GM12892 (cell line): ENCODE measurements at regions not wholly inside any gene's neighbourhood (a gene's known extent, or its start where the extent isn't known, plus 50 kb on each side); places are given as distances from the start of the nearest gene placed in this dataset.

Experiments used
- POLR2A ChIP-seq: IDR thresholded peaks from 2 replicates; pipeline ENCODE4 v1.6.1; 2011; ENCODE audit warnings: low read depth, low read length, control low read depth
- POLR2AphosphoS5 ChIP-seq: IDR thresholded peaks from 2 replicates; pipeline ENCODE4 v1.6.1; 2011; ENCODE audit warnings: low read depth, low read length, control low read depth

DNA sequence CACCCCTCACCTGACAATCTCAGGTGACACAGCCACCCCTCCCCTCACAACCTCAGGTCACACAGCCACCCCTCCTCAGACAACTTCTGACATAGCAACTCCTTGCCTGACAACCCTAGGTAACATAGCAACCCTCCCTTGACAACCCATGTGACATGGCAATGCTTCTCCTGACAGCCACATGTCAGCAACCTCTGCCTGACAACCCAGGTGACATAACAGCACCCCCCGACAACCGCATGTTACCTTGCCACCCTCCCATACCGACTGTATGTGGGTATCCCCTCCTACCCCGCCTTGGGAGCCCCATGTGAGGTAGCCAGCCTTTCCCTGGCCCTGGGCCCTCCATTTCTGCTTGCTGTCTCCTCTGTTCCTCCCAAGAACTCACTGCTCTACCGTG is 77.7 kb upstream of the B3GAT1 start:
- TF ChIP-seq POLR2A = no peak
- no peak for TF ChIP-seq POLR2AphosphoS5
